ENCODE measurements at regions not wholly inside any gene's neighbourhood (a gene's known extent, or its start where the extent isn't known, plus 50 kb on each side); places are given as distances from the start of the nearest gene placed in this dataset.
"Not testable (repeated sequence)": the region's sequence is repeated elsewhere in the genome, so short reads cannot be mapped to it uniquely, and the experiment has no call there.

GRCh38 chr20:30511322-30512030, 746.0 kb upstream of the DEFB115 start:
- ATAC-seq: no peak

- no peak for ATAC-seq
Observed at GRCh38 chr20:30513050-30513628, 744.3 kb upstream of the DEFB115 start.

- ATAC-seq: not testable (repeated sequence)
Observed at GRCh38 chr20:30515915-30516314, 741.5 kb upstream of the DEFB115 start.

GRCh38 chr20:30518906-30519305, 738.6 kb upstream of the DEFB115 start:
- ATAC-seq: not testable (repeated sequence)

- not testable (repeated sequence) for ATAC-seq
Observed at GRCh38 chr20:30521686-30522415, 735.6 kb upstream of the DEFB115 start.

- not testable (repeated sequence) for ATAC-seq
Observed at GRCh38 chr20:30524155-30524554, 733.3 kb upstream of the DEFB115 start.

GRCh38 chr20:30524761-30525160, 732.7 kb upstream of the DEFB115 start:
- not testable (repeated sequence) for ATAC-seq

GRCh38 chr20:30533653-30534052, 723.8 kb upstream of the DEFB115 start:
- ATAC-seq: not testable (repeated sequence)

GRCh38 chr20:30537459-30537858, 720.0 kb upstream of the DEFB115 start:
- not testable (repeated sequence) for ATAC-seq

GRCh38 chr20:30540330-30541069, 717.0 kb upstream of the DEFB115 start:
- ATAC-seq: not testable (repeated sequence)

GRCh38 chr20:30551236-30551635, 706.2 kb upstream of the DEFB115 start:
- ATAC-seq: not testable (repeated sequence)

GRCh38 chr20:30556797-30557196, 700.7 kb upstream of the DEFB115 start:
- not testable (repeated sequence) for ATAC-seq

GRCh38 chr20:30565086-30565485, 692.4 kb upstream of the DEFB115 start:
- ATAC-seq: not testable (repeated sequence)

- not testable (repeated sequence) for ATAC-seq
Observed at GRCh38 chr20:30569867-30570266, 687.6 kb upstream of the DEFB115 start.

- not testable (repeated sequence) for ATAC-seq
Observed at GRCh38 chr20:30570622-30571021, 686.8 kb upstream of the DEFB115 start.

- not testable (repeated sequence) for ATAC-seq
Observed at GRCh38 chr20:30574337-30574736, 683.1 kb upstream of the DEFB115 start.

GRCh38 chr20:30579069-30579468, 678.4 kb upstream of the DEFB115 start:
- ATAC-seq: not testable (repeated sequence)

- ATAC-seq: not testable (repeated sequence)
Observed at GRCh38 chr20:30579824-30580438, 677.5 kb upstream of the DEFB115 start.

- ATAC-seq: not testable (repeated sequence)
Observed at GRCh38 chr20:30581839-30582238, 675.6 kb upstream of the DEFB115 start.

GRCh38 chr20:30584403-30584802, 673.1 kb upstream of the DEFB115 start:
- ATAC-seq: not testable (repeated sequence)

- ATAC-seq: peak in 1 of 2 donors; percentile 55
Observed at GRCh38 chr20:30585244-30585796, 672.1 kb upstream of the DEFB115 start.

- ATAC-seq: not testable (repeated sequence)
Observed at GRCh38 chr20:30586178-30586577, 671.3 kb upstream of the DEFB115 start.

Measured in activated CD4-positive, CD25-positive, alpha-beta regulatory T cell treated with anti-CD3 and anti-CD28 coated beads, Interleukin-2, amount 50 U/mL, for 24 hours (primary cell).